Activated T-cell treated with anti-CD3 and anti-CD28 coated beads, Interleukin-2, amount 50 U/mL, for 24 hours (primary cell): ENCODE measurements at regions not wholly inside any gene's neighbourhood (a gene's known extent, or its start where the extent isn't known, plus 50 kb on each side); places are given as distances from the start of the nearest gene placed in this dataset.
A peak's percentile ranks its signal among the peaks of the same experiment; 100 is the strongest.

Experiments used
- DNase-seq: peaks from one replicate; pipeline ENCODE4 v3.0.0-alpha.2; 2020
- H3K27ac Mint-ChIP-seq: 2 replicates; pipeline ENCODE4 v1.8.0; 2020; ENCODE audit warnings: mild to moderate bottlenecking, mixed read lengths
- H3K27me3 Mint-ChIP-seq: 2 replicates; pipeline ENCODE4 v1.8.0; 2020; ENCODE audit warnings: mixed read lengths
- H3K36me3 Mint-ChIP-seq: 2 replicates; pipeline ENCODE4 v1.8.0; 2020; ENCODE audit warnings: low read depth, mixed read lengths
- H3K4me1 Mint-ChIP-seq: 2 replicates; pipeline ENCODE4 v1.8.0; 2020; ENCODE audit warnings: low read depth, mixed read lengths
- H3K4me3 Mint-ChIP-seq: 2 replicates; pipeline ENCODE4 v1.8.0; 2020; ENCODE audit warnings: mild to moderate bottlenecking, moderate library complexity, mixed read lengths
- H3K9me3 Mint-ChIP-seq: 2 replicates; pipeline ENCODE4 v1.8.0; 2020; ENCODE audit warnings: mixed read lengths

- DNase-seq = no peak
- Mint-ChIP-seq H3K4me3 (no peak overlapping the region), H3K36me3 (no peaks in the 10 kb centered on the region), H3K9me3 (peaks cover 15% of the 10 kb centered on the region), H3K4me1 (peaks cover 6% of the 10 kb centered on the region), H3K27ac (no peak overlapping the region), H3K27me3 (no peaks in the 10 kb centered on the region)
Observed at GRCh38 chr17:70296456-70296855, 127.1 kb downstream of the KCNJ2 start.

GRCh38 chr17:70297397-70297796 lies 128.1 kb downstream of the KCNJ2 start:
- no peak overlapping the region for H3K27ac Mint-ChIP-seq

GRCh38 chr17:70298929-70299531 lies 129.7 kb downstream of the KCNJ2 start:
- peaks cover 15% of the 10 kb centered on the region for H3K9me3 Mint-ChIP-seq
- H3K36me3 Mint-ChIP-seq = no peaks in the 10 kb centered on the region
- no peak overlapping the region for H3K4me3 Mint-ChIP-seq
- H3K27me3 Mint-ChIP-seq = no peaks in the 10 kb centered on the region
- DNase-seq = no peak
- peaks cover 6% of the 10 kb centered on the region for H3K4me1 Mint-ChIP-seq
- peak overlapping the region; percentile 41 for H3K27ac Mint-ChIP-seq

More at GRCh38 chr17:70297397-70297796, 128.1 kb downstream of the KCNJ2 start:
- DNase-seq = no peak
- Mint-ChIP-seq H3K27me3 (no peaks in the 10 kb centered on the region), H3K36me3 (no peaks in the 10 kb centered on the region), H3K4me3 (no peak overlapping the region), H3K4me1 (peaks cover 6% of the 10 kb centered on the region), H3K9me3 (peaks cover 15% of the 10 kb centered on the region)

- DNase-seq = no peak
- no peak overlapping the region for H3K27ac Mint-ChIP-seq
- H3K36me3 Mint-ChIP-seq = no peaks in the 10 kb centered on the region
- no peaks in the 10 kb centered on the region for H3K4me1 Mint-ChIP-seq
- no peaks in the 10 kb centered on the region for H3K9me3 Mint-ChIP-seq
- no peak overlapping the region for H3K4me3 Mint-ChIP-seq
- no peaks in the 10 kb centered on the region for H3K27me3 Mint-ChIP-seq
Observed at GRCh38 chr17:70307430-70308225, 138.3 kb downstream of the KCNJ2 start.

GRCh38 chr17:70308618-70309017 lies 139.3 kb downstream of the KCNJ2 start:
- no peaks in the 10 kb centered on the region for H3K4me1 Mint-ChIP-seq
- no peaks in the 10 kb centered on the region for H3K27me3 Mint-ChIP-seq
- no peaks in the 10 kb centered on the region for H3K36me3 Mint-ChIP-seq
- no peak overlapping the region for H3K4me3 Mint-ChIP-seq
- no peak for DNase-seq
- peaks cover 2% of the 10 kb centered on the region for H3K9me3 Mint-ChIP-seq
- no peak overlapping the region for H3K27ac Mint-ChIP-seq

GRCh38 chr17:70310221-70310672 lies 140.9 kb downstream of the KCNJ2 start:
- no peak overlapping the region for H3K27ac Mint-ChIP-seq

GRCh38 chr17:70313086-70313852 lies 143.9 kb downstream of the KCNJ2 start:
- Mint-ChIP-seq H3K36me3 (no peaks in the 10 kb centered on the region), H3K27ac (no peak overlapping the region), H3K9me3 (peaks cover 2% of the 10 kb centered on the region), H3K4me3 (no peak overlapping the region), H3K27me3 (no peaks in the 10 kb centered on the region), H3K4me1 (no peaks in the 10 kb centered on the region)
- DNase-seq = no peak

More at GRCh38 chr17:70310221-70310672, 140.9 kb downstream of the KCNJ2 start:
- Mint-ChIP-seq H3K36me3 (no peaks in the 10 kb centered on the region), H3K27me3 (no peaks in the 10 kb centered on the region), H3K4me1 (no peaks in the 10 kb centered on the region), H3K9me3 (peaks cover 2% of the 10 kb centered on the region), H3K4me3 (no peak overlapping the region)
- DNase-seq = no peak

- no peaks in the 10 kb centered on the region for H3K4me1 Mint-ChIP-seq
- no peak overlapping the region for H3K27ac Mint-ChIP-seq
- no peaks in the 10 kb centered on the region for H3K36me3 Mint-ChIP-seq
- H3K9me3 Mint-ChIP-seq = peaks cover 2% of the 10 kb centered on the region
- no peaks in the 10 kb centered on the region for H3K27me3 Mint-ChIP-seq
- no peak for DNase-seq
- no peak overlapping the region for H3K4me3 Mint-ChIP-seq
Observed at GRCh38 chr17:70314096-70314495, 144.8 kb downstream of the KCNJ2 start.

GRCh38 chr17:70314506-70314905 lies 145.2 kb downstream of the KCNJ2 start:
- no peaks in the 10 kb centered on the region for H3K36me3 Mint-ChIP-seq
- no peaks in the 10 kb centered on the region for H3K4me1 Mint-ChIP-seq
- H3K9me3 Mint-ChIP-seq = peaks cover 2% of the 10 kb centered on the region
- H3K27ac Mint-ChIP-seq = no peak overlapping the region
- H3K4me3 Mint-ChIP-seq = no peak overlapping the region
- no peaks in the 10 kb centered on the region for H3K27me3 Mint-ChIP-seq
- DNase-seq = no peak

GRCh38 chr17:70317421-70317820 lies 148.1 kb downstream of the KCNJ2 start:
- no peaks in the 10 kb centered on the region for H3K4me1 Mint-ChIP-seq
- no peak overlapping the region for H3K4me3 Mint-ChIP-seq
- H3K36me3 Mint-ChIP-seq = no peaks in the 10 kb centered on the region
- H3K9me3 Mint-ChIP-seq = peaks cover 2% of the 10 kb centered on the region
- H3K27ac Mint-ChIP-seq = no peak overlapping the region
- H3K27me3 Mint-ChIP-seq = no peaks in the 10 kb centered on the region
- DNase-seq = no peak

- Mint-ChIP-seq H3K36me3 (no peaks in the 10 kb centered on the region), H3K27ac (no peak overlapping the region), H3K4me1 (no peaks in the 10 kb centered on the region), H3K27me3 (no peaks in the 10 kb centered on the region), H3K4me3 (no peak overlapping the region), H3K9me3 (peaks cover 2% of the 10 kb centered on the region)
- no peak for DNase-seq
Observed at GRCh38 chr17:70318051-70318450, 148.7 kb downstream of the KCNJ2 start.

GRCh38 chr17:70319516-70319915 lies 150.2 kb downstream of the KCNJ2 start:
- no peaks in the 10 kb centered on the region for H3K4me1 Mint-ChIP-seq
- no peak for DNase-seq
- no peaks in the 10 kb centered on the region for H3K9me3 Mint-ChIP-seq
- H3K36me3 Mint-ChIP-seq = no peaks in the 10 kb centered on the region
- H3K27ac Mint-ChIP-seq = no peak overlapping the region
- H3K4me3 Mint-ChIP-seq = no peak overlapping the region
- no peaks in the 10 kb centered on the region for H3K27me3 Mint-ChIP-seq

GRCh38 chr17:70320673-70321345 lies 151.5 kb downstream of the KCNJ2 start:
- Mint-ChIP-seq H3K4me3 (no peak overlapping the region), H3K9me3 (peaks cover 2% of the 10 kb centered on the region), H3K4me1 (no peaks in the 10 kb centered on the region), H3K27ac (no peak overlapping the region), H3K36me3 (no peaks in the 10 kb centered on the region), H3K27me3 (no peaks in the 10 kb centered on the region)
- DNase-seq = no peak

- H3K27me3 Mint-ChIP-seq = no peaks in the 10 kb centered on the region
Observed at GRCh38 chr17:70321352-70321751, 152.0 kb downstream of the KCNJ2 start.

More at GRCh38 chr17:70321352-70321751, 152.0 kb downstream of the KCNJ2 start:
- Mint-ChIP-seq H3K36me3 (no peaks in the 10 kb centered on the region), H3K4me1 (no peaks in the 10 kb centered on the region), H3K9me3 (peaks cover 2% of the 10 kb centered on the region), H3K4me3 (no peak overlapping the region), H3K27ac (no peak overlapping the region)
- DNase-seq = no peak
